ENCODE measurements at regions not wholly inside any gene's neighbourhood (a gene's known extent, or its start where the extent isn't known, plus 50 kb on each side); places are given as distances from the start of the nearest gene placed in this dataset.

- Histone ChIP-seq H3K9me2 (ENCODE audit: insufficient read depth) (no peaks in the 10 kb centered on the region), H3K27ac (no peak overlapping the region), H3K9me3 (ENCODE audit: low read depth) (no peaks in the 10 kb centered on the region), H3K36me3 (ENCODE audit: low read depth) (no peaks in the 10 kb centered on the region), H3K79me2 (ENCODE audit: insufficient read depth) (no peaks in the 10 kb centered on the region), H3F3A (ENCODE audit: insufficient read depth) (no peaks in the 10 kb centered on the region), H4K20me1 (ENCODE audit: insufficient read depth) (no peaks in the 10 kb centered on the region), H2AFZ (no peak overlapping the region), H3K4me3 (no peak overlapping the region), H3K4me1 (ENCODE audit: insufficient read depth) (no peaks in the 10 kb centered on the region), H3K4me2 (ENCODE audit: unreplicated experiment) (no peak overlapping the region), H3K27me3 (replicated peaks; ENCODE audit: insufficient read depth) (no peaks in the 10 kb centered on the region), H3K9ac (no peak overlapping the region)
- DNase-seq: peak; percentile 4
- 43 to 59% methylated on average over 4 of the region's 4 CpGs for WGBS, 2 experiments (ENCODE audit: low coverage in 1 of 2, low lambda C conversion rate in 2 of 2, missing lambda C conversion rate in 2 of 2)
- no peak for TF ChIP-seq EZH2 (IDR thresholded peaks at IDR 0.05; ENCODE audit: insufficient read depth, poor library complexity, severe bottlenecking)
- no peak for TF ChIP-seq EZH2phosphoT487 (IDR thresholded peaks at IDR 0.05; ENCODE audit: insufficient read depth, low read depth)
- in situ Hi-C loops (cut with MboI): no loop called here
These were observed 77.8 kb downstream of the TEX36 start for GRCh38 chr10:125605167-125605566.

GRCh38 chr10:125602825-125603224 lies 80.1 kb downstream of the TEX36 start:
- H3K36me3 ChIP-seq (ENCODE audit: low read depth): no peaks in the 10 kb centered on the region
- no peaks in the 10 kb centered on the region for H3K9me3 ChIP-seq (ENCODE audit: low read depth)
- no peak overlapping the region for H3K9ac ChIP-seq
- in situ Hi-C loops (cut with MboI): no loop called here
- H3K9me2 ChIP-seq (ENCODE audit: insufficient read depth): no peaks in the 10 kb centered on the region
- H3K4me2 ChIP-seq (ENCODE audit: unreplicated experiment): no peak overlapping the region
- no peak overlapping the region for H3K27ac ChIP-seq
- WGBS, 2 experiments (ENCODE audit: low coverage in 1 of 2, low lambda C conversion rate in 2 of 2, missing lambda C conversion rate in 2 of 2): 45 to 50% methylated on average over 13 of the region's 13 CpGs
- no peak for TF ChIP-seq EZH2 (IDR thresholded peaks at IDR 0.05; ENCODE audit: insufficient read depth, poor library complexity, severe bottlenecking)
- TF ChIP-seq EZH2phosphoT487 (IDR thresholded peaks at IDR 0.05; ENCODE audit: insufficient read depth, low read depth): no peak
- no peaks in the 10 kb centered on the region for H3K79me2 ChIP-seq (ENCODE audit: insufficient read depth)
- no peak overlapping the region for H3K4me3 ChIP-seq
- H3K27me3 ChIP-seq (replicated peaks; ENCODE audit: insufficient read depth): no peaks in the 10 kb centered on the region
- no peak overlapping the region for H2AFZ ChIP-seq
- no peaks in the 10 kb centered on the region for H3K4me1 ChIP-seq (ENCODE audit: insufficient read depth)
- H4K20me1 ChIP-seq (ENCODE audit: insufficient read depth): no peaks in the 10 kb centered on the region
- DNase-seq: no peak
- H3F3A ChIP-seq (ENCODE audit: insufficient read depth): no peaks in the 10 kb centered on the region

- no peaks in the 10 kb centered on the region for H4K20me1 ChIP-seq (ENCODE audit: insufficient read depth)
- no peak overlapping the region for H3K4me2 ChIP-seq (ENCODE audit: unreplicated experiment)
- TF ChIP-seq EZH2phosphoT487 (IDR thresholded peaks at IDR 0.05; ENCODE audit: insufficient read depth, low read depth) (no peak), EZH2 (IDR thresholded peaks at IDR 0.05; ENCODE audit: insufficient read depth, poor library complexity, severe bottlenecking) (no peak)
These were observed 83.8 kb downstream of the TEX36 start for GRCh38 chr10:125599194-125599593.

GRCh38 chr10:125595911-125596310 lies 87.1 kb downstream of the TEX36 start:
- 0 out of 2 replicates have a peak, but pooled peaks cover 8% of the 10 kb centered on the region for H3K27me3 ChIP-seq (replicated peaks; ENCODE audit: insufficient read depth)
- H3K27ac ChIP-seq: no peak overlapping the region
- no peaks in the 10 kb centered on the region for H3F3A ChIP-seq (ENCODE audit: insufficient read depth)
- H3K9me2 ChIP-seq (ENCODE audit: insufficient read depth): no peaks in the 10 kb centered on the region
- H3K79me2 ChIP-seq (ENCODE audit: insufficient read depth): no peaks in the 10 kb centered on the region
- no peak overlapping the region for H2AFZ ChIP-seq
- DNase-seq: peak; percentile 15
- TF ChIP-seq EZH2 (IDR thresholded peaks at IDR 0.05; ENCODE audit: insufficient read depth, poor library complexity, severe bottlenecking) (no peak), EZH2phosphoT487 (IDR thresholded peaks at IDR 0.05; ENCODE audit: insufficient read depth, low read depth) (no peak)
- no peaks in the 10 kb centered on the region for H3K9me3 ChIP-seq (ENCODE audit: low read depth)
- no peak overlapping the region for H3K9ac ChIP-seq
- H4K20me1 ChIP-seq (ENCODE audit: insufficient read depth): no peaks in the 10 kb centered on the region
- no peak overlapping the region for H3K4me3 ChIP-seq
- no peaks in the 10 kb centered on the region for H3K4me1 ChIP-seq (ENCODE audit: insufficient read depth)
- no peaks in the 10 kb centered on the region for H3K36me3 ChIP-seq (ENCODE audit: low read depth)
- in situ Hi-C loops (cut with MboI): no loop called here
- H3K4me2 ChIP-seq (ENCODE audit: unreplicated experiment): no peak overlapping the region

More at GRCh38 chr10:125599194-125599593, 83.8 kb downstream of the TEX36 start:
- in situ Hi-C loops (cut with MboI): no loop called here
- H3K36me3 ChIP-seq (ENCODE audit: low read depth): no peaks in the 10 kb centered on the region
- 23 to 24% methylated on average over 4 of the region's 4 CpGs for WGBS, 2 experiments (ENCODE audit: low coverage in 1 of 2, low lambda C conversion rate in 2 of 2, missing lambda C conversion rate in 2 of 2)
- no peaks in the 10 kb centered on the region for H3K9me2 ChIP-seq (ENCODE audit: insufficient read depth)
- H3K4me3 ChIP-seq: no peak overlapping the region
- DNase-seq: no peak
- no peaks in the 10 kb centered on the region for H3K4me1 ChIP-seq (ENCODE audit: insufficient read depth)
- no peaks in the 10 kb centered on the region for H3K79me2 ChIP-seq (ENCODE audit: insufficient read depth)
- no peaks in the 10 kb centered on the region for H3F3A ChIP-seq (ENCODE audit: insufficient read depth)
- no peak overlapping the region for H3K27ac ChIP-seq
- no peaks in the 10 kb centered on the region for H3K9me3 ChIP-seq (ENCODE audit: low read depth)
- 0 out of 2 replicates have a peak, but pooled peaks cover under 1% of the 10 kb centered on the region for H3K27me3 ChIP-seq (replicated peaks; ENCODE audit: insufficient read depth)
- no peak overlapping the region for H2AFZ ChIP-seq
- no peak overlapping the region for H3K9ac ChIP-seq

- no peak overlapping the region for H3K9ac ChIP-seq
- 12 to 22% methylated on average over 5 of the region's 5 CpGs for WGBS, 2 experiments (ENCODE audit: low coverage in 1 of 2, low lambda C conversion rate in 2 of 2, missing lambda C conversion rate in 2 of 2)
- no peaks in the 10 kb centered on the region for H3F3A ChIP-seq (ENCODE audit: insufficient read depth)
- no peak for DNase-seq
- no peak overlapping the region for H3K4me3 ChIP-seq
- H4K20me1 ChIP-seq (ENCODE audit: insufficient read depth): no peaks in the 10 kb centered on the region
- TF ChIP-seq EZH2 (IDR thresholded peaks at IDR 0.05; ENCODE audit: insufficient read depth, poor library complexity, severe bottlenecking) (no peak), EZH2phosphoT487 (IDR thresholded peaks at IDR 0.05; ENCODE audit: insufficient read depth, low read depth) (no peak)
- in situ Hi-C loops (cut with MboI): no loop called here
- no peaks in the 10 kb centered on the region for H3K79me2 ChIP-seq (ENCODE audit: insufficient read depth)
- no peaks in the 10 kb centered on the region for H3K36me3 ChIP-seq (ENCODE audit: low read depth)
- H2AFZ ChIP-seq: no peak overlapping the region
- no peaks in the 10 kb centered on the region for H3K9me3 ChIP-seq (ENCODE audit: low read depth)
- no peak overlapping the region for H3K27ac ChIP-seq
- no peaks in the 10 kb centered on the region for H3K4me1 ChIP-seq (ENCODE audit: insufficient read depth)
- no peak overlapping the region for H3K4me2 ChIP-seq (ENCODE audit: unreplicated experiment)
- no peaks in the 10 kb centered on the region for H3K9me2 ChIP-seq (ENCODE audit: insufficient read depth)
- H3K27me3 ChIP-seq (replicated peaks; ENCODE audit: insufficient read depth): 0 out of 2 replicates have a peak, but pooled peaks cover 8% of the 10 kb centered on the region
These were observed 89.3 kb downstream of the TEX36 start for GRCh38 chr10:125593644-125594043.
